ENCODE measurements at regions not wholly inside any gene's neighbourhood (a gene's known extent, or its start where the extent isn't known, plus 50 kb on each side); places are given as distances from the start of the nearest gene placed in this dataset.

DNA sequence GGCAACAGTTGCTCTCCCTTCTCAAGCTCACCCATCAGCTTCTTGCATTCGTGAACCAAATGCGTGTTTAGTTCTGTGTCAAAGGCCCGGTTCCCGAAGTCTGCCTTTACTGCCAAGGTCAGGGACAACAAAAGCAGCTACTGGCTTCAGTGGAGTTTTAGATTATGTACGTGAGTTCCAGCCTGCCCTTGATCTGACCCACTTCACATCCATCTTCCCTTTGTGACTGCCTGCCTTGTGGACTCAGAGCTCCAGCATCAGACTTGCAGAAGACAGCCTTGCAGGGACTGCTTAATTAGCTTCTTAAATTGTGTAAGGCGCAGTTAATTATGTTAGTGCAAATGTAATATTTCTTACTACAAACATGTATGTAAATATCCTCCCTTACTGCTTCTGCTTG, 774.7 kb upstream of the EDIL3 start:
- H3K9me1 ChIP-seq (ENCODE audit: control insufficient read depth, insufficient read depth, low read length), result no peaks in the 10 kb centered on the region
- H3K4me1 ChIP-seq (replicated peaks in 1 of 2; ENCODE audit: control insufficient read depth in 2 of 2, insufficient read depth in 2 of 2, low read length in 2 of 2), result no peaks in the 10 kb centered on the region
- H4K20me1 ChIP-seq (replicated peaks; ENCODE audit: control insufficient read depth, insufficient read depth, low read length), result no peaks in the 10 kb centered on the region
- FAIRE-seq, result no peak
- intact Hi-C loops (cut with micrococcal nuclease) (no loop called here), in situ Hi-C loops (cut with MboI) (no loop called here)
- 0% methylated on average over 6 of the region's 6 CpGs for WGBS (ENCODE audit: insufficient coverage, low coverage, missing lambda C conversion rate)
- TF ChIP-seq SNIP1 (IDR thresholded peaks at IDR 0.05; ENCODE audit: low read depth) (no peak), PRPF4 (IDR thresholded peaks at IDR 0.05; ENCODE audit: insufficient read depth, low read depth, low read length, poor library complexity, severe bottlenecking) (no peak), NR3C1 (CRISPR knock-in tag; IDR thresholded peaks at IDR 0.05) (no peak)
- no peak overlapping the region for H2AFZ ChIP-seq (ENCODE audit: low read depth, low read length)
- ATAC-seq, result no peak
- no peak for DNase-seq (ENCODE audit: extremely low read depth in 1 of 4, low spot score in 3 of 4)
- H3K4me2 ChIP-seq (ENCODE audit: insufficient read depth, low read length), result no peak overlapping the region
- no peaks in the 10 kb centered on the region for H3K27me3 ChIP-seq (ENCODE audit: control insufficient read depth in 2 of 2, insufficient read depth in 2 of 2, low read length in 2 of 2)
- BruUV-seq (replicated peaks), result no TSS peak
- H3K27ac ChIP-seq (ENCODE audit: extremely low read depth, low read depth, low read length), result no peak overlapping the region
- H3K9ac ChIP-seq (ENCODE audit: insufficient read depth in 1 of 2, low read depth in 2 of 2, low read length in 2 of 2), result no peak overlapping the region
- ChIA-PET CTCF (ENCODE audit: low intra/inter-chr PET ratio) (no interaction called here), POLR2A (interaction anchor here (0.6 kb wide), 1 partner anchor 22 kb away, joined by 4 read pairs; no protein-coding TSS in a partner anchor)
- no peaks in the 10 kb centered on the region for H3K36me3 ChIP-seq (ENCODE audit: control insufficient read depth, insufficient read depth, low read length)
- no peaks in the 10 kb centered on the region for H3K9me3 ChIP-seq (replicated peaks; ENCODE audit: control insufficient read depth, insufficient read depth, low read depth, low read length)
- H3K4me3 ChIP-seq, result no peak overlapping the region
- H3K79me2 ChIP-seq (ENCODE audit: control insufficient read depth, insufficient read depth, low read length), result no peaks in the 10 kb centered on the region

GRCh38 chr5:85168474-85168873, 783.8 kb upstream of the EDIL3 start:
- H3K27me3 ChIP-seq (ENCODE audit: control insufficient read depth in 2 of 2, insufficient read depth in 2 of 2, low read length in 2 of 2), result no peaks in the 10 kb centered on the region
- H3K36me3 ChIP-seq (ENCODE audit: control insufficient read depth, insufficient read depth, low read length), result no peaks in the 10 kb centered on the region
- no peaks in the 10 kb centered on the region for H3K9me1 ChIP-seq (ENCODE audit: control insufficient read depth, insufficient read depth, low read length)
- DNase-seq (ENCODE audit: extremely low read depth in 1 of 4, low spot score in 3 of 4) (no peak), ATAC-seq (no peak), FAIRE-seq (no peak)
- H3K4me1 ChIP-seq (replicated peaks in 1 of 2; ENCODE audit: control insufficient read depth in 2 of 2, insufficient read depth in 2 of 2, low read length in 2 of 2), result no peaks in the 10 kb centered on the region
- intact Hi-C loops (cut with micrococcal nuclease), result no loop called here
- H2AFZ ChIP-seq (ENCODE audit: low read depth, low read length), result no peak overlapping the region
- H3K9ac ChIP-seq (ENCODE audit: insufficient read depth in 1 of 2, low read depth in 2 of 2, low read length in 2 of 2), result no peak overlapping the region
- BruUV-seq (replicated peaks), result no TSS peak
- H3K79me2 ChIP-seq (ENCODE audit: control insufficient read depth, insufficient read depth, low read length), result no peaks in the 10 kb centered on the region
- H3K4me2 ChIP-seq (ENCODE audit: insufficient read depth, low read length), result no peak overlapping the region
- ChIA-PET CTCF (ENCODE audit: low intra/inter-chr PET ratio) (no interaction called here), POLR2A (no interaction called here)
- H3K27ac ChIP-seq (ENCODE audit: extremely low read depth, low read depth, low read length), result no peak overlapping the region
- H4K20me1 ChIP-seq (replicated peaks; ENCODE audit: control insufficient read depth, insufficient read depth, low read length), result no peaks in the 10 kb centered on the region
- no peak overlapping the region for H3K4me3 ChIP-seq
- TF ChIP-seq POLR2AphosphoS5 (IDR thresholded peaks at IDR 0.05; ENCODE audit: control insufficient read depth, insufficient read depth, low read depth, low read length) (no peak), FOXK2 (conservative IDR thresholded peaks at IDR 0.05 in 1 of 2, IDR thresholded peaks at IDR 0.05 in 1 of 2; ENCODE audit: low read depth in 2 of 2) (no peak), LEF1 (IDR thresholded peaks at IDR 0.05) (no peak), ZBTB7A (IDR thresholded peaks at IDR 0.05; ENCODE audit: borderline replicate concordance, control insufficient read depth, low read depth, low read length) (no peak), CREBBP (IDR thresholded peaks at IDR 0.05; ENCODE audit: low read depth, low read length) (no peak)
- TF ChIP-seq, protein P1, sequence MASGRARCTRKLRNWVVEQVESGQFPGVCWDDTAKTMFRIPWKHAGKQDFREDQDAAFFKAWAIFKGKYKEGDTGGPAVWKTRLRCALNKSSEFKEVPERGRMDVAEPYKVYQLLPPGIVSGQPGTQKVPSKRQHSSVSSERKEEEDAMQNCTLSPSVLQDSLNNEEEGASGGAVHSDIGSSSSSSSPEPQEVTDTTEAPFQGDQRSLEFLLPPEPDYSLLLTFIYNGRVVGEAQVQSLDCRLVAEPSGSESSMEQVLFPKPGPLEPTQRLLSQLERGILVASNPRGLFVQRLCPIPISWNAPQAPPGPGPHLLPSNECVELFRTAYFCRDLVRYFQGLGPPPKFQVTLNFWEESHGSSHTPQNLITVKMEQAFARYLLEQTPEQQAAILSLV (tag; IDR thresholded peaks at IDR 0.05), result no peak
- no peaks in the 10 kb centered on the region for H3K9me3 ChIP-seq (replicated peaks; ENCODE audit: control insufficient read depth, insufficient read depth, low read depth, low read length)
- in situ Hi-C loops (cut with MboI), result no loop called here
- 0% methylated on average over 1 of the region's 1 CpG for WGBS (ENCODE audit: insufficient coverage, low coverage, missing lambda C conversion rate)
